Natural killer cell (primary cell): ENCODE measurements at regions not wholly inside any gene's neighbourhood (a gene's known extent, or its start where the extent isn't known, plus 50 kb on each side); places are given as distances from the start of the nearest gene placed in this dataset.

ENCODE experiments used
- ATAC-seq, 3 donors: fragments of 150-1000 bp in 2 of 3; fragments of 200-7000 bp in 1 of 3; cut with Tn5 transposase; 1 replicate in 1 of 3; 2 replicates in 2 of 3; pipeline ENCODE4 v1.10.0; 2021; ENCODE audit warnings: mild to moderate bottlenecking in 2 of 3, moderate library complexity in 2 of 3
- DNase-seq, 2 donors: peaks; one replicate each; pipeline versions ENCODE4 v3.0.0 to v3.0.0-alpha.2; 2013 to 2021; ENCODE audit warnings: mixed read lengths in 1 of 2
- H3K27ac ChIP-seq: one replicate; pipeline ENCODE4 v1.5.1; 2013; ENCODE audit warnings: mild to moderate bottlenecking, low read length
- H3K27me3 ChIP-seq: one replicate; pipeline ENCODE4 v1.6.1; 2013; ENCODE audit warnings: low read length; ENCODE audit not compliant: control insufficient read depth, insufficient read depth
- H3K36me3 ChIP-seq: one replicate; pipeline ENCODE4 v1.6.1; 2013; ENCODE audit warnings: low read length; ENCODE audit not compliant: control insufficient read depth, insufficient read depth
- H3K4me1 ChIP-seq: one replicate; pipeline ENCODE4 v1.6.1; 2013; ENCODE audit warnings: low read length; ENCODE audit not compliant: control insufficient read depth, insufficient read depth
- H3K4me3 ChIP-seq: one replicate; pipeline ENCODE4 v1.5.1; 2013; ENCODE audit warnings: low read length
- H3K9me3 ChIP-seq: one replicate; pipeline ENCODE4 v1.6.1; 2013; ENCODE audit warnings: low read length; ENCODE audit not compliant: control insufficient read depth, insufficient read depth
- H3K27ac Mint-ChIP-seq, 2 donors: one replicate each; pipeline ENCODE4 v1.8.0; 2022; ENCODE audit warnings: mild to moderate bottlenecking in 2 of 2, mixed read lengths in 2 of 2, moderate library complexity in 1 of 2
- H3K27me3 Mint-ChIP-seq, 2 donors: one replicate each; pipeline ENCODE4 v1.8.0; 2022; ENCODE audit warnings: low read depth in 2 of 2, mixed read lengths in 2 of 2
- H3K36me3 Mint-ChIP-seq: one replicate; pipeline ENCODE4 v1.8.0; 2022; ENCODE audit warnings: mixed read lengths
- H3K4me1 Mint-ChIP-seq, 2 donors: one replicate each; pipeline ENCODE4 v1.8.0; 2022; ENCODE audit warnings: mixed read lengths in 2 of 2
- H3K4me3 Mint-ChIP-seq: one replicate; pipeline ENCODE4 v1.8.0; 2022; ENCODE audit warnings: mild to moderate bottlenecking, moderate library complexity, mixed read lengths
- H3K9me3 Mint-ChIP-seq, 2 donors: one replicate each; pipeline ENCODE4 v1.8.0; 2022; ENCODE audit warnings: mixed read lengths in 2 of 2
- WGBS: methylation state at CpG from one replicate; pipeline ENCODE4 v1.1.7; 2013; ENCODE audit warnings: missing lambda C conversion rate; ENCODE audit not compliant: insufficient coverage; 5-methylcytosine and 5-hydroxymethylcytosine counted together
- intact Hi-C: fragments of 100-400 bp; cut with micrococcal nuclease; formaldehyde crosslinking; loops from one replicate; pipeline ENCODE4 v1.14.2; 2022
- TF ChIP-seq, protein P1 (sequence below): fragments of 200-600 bp; IDR thresholded peaks from one replicate; pipeline ENCODE4 v1.8.0; 2022; ENCODE audit warnings: antibody characterized with exemption

DNA sequence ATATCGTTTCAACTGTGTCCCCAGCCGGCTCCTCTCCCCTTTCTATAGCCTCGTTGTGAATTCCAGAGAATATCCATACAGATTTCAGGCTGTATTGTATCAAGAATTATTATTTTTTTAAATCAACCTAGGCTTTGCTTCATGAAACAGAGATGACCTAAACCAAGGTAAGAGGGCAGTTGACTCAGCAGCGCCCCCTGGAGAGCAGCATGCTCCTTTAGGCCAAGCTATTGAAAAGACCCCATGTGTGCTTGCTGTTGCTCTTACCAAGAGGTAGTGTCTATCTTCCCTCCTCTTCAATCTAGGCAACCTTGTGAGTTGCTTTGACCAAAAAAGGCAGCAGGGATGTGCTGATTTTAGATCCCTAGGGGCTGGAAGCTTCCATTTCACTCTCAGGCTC, 426.7 kb upstream of the SMIM21 start:
- 68% methylated on average over 3 of the region's 4 CpGs for WGBS
- intact Hi-C loops = no loop called here
- Mint-ChIP-seq H3K36me3 (no peaks in the 10 kb centered on the region), H3K4me1 (no peaks in the 10 kb centered on the region), H3K27ac (no peak overlapping the region), H3K4me3 (no peak overlapping the region), H3K27me3 (no peaks in the 10 kb centered on the region), H3K9me3 (no peaks in the 10 kb centered on the region)
- TF ChIP-seq, protein P1, sequence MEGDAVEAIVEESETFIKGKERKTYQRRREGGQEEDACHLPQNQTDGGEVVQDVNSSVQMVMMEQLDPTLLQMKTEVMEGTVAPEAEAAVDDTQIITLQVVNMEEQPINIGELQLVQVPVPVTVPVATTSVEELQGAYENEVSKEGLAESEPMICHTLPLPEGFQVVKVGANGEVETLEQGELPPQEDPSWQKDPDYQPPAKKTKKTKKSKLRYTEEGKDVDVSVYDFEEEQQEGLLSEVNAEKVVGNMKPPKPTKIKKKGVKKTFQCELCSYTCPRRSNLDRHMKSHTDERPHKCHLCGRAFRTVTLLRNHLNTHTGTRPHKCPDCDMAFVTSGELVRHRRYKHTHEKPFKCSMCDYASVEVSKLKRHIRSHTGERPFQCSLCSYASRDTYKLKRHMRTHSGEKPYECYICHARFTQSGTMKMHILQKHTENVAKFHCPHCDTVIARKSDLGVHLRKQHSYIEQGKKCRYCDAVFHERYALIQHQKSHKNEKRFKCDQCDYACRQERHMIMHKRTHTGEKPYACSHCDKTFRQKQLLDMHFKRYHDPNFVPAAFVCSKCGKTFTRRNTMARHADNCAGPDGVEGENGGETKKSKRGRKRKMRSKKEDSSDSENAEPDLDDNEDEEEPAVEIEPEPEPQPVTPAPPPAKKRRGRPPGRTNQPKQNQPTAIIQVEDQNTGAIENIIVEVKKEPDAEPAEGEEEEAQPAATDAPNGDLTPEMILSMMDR = no peak
- H3K27me3 ChIP-seq = no peaks in the 10 kb centered on the region
- DNase-seq (peak in 1 of 2 donors; percentile 5), ATAC-seq (no peak)
- H3K4me1 ChIP-seq = no peaks in the 10 kb centered on the region
- no peak overlapping the region for H3K27ac ChIP-seq
- no peak overlapping the region for H3K4me3 ChIP-seq
- no peaks in the 10 kb centered on the region for H3K36me3 ChIP-seq
- H3K9me3 ChIP-seq = no peaks in the 10 kb centered on the region

DNA sequence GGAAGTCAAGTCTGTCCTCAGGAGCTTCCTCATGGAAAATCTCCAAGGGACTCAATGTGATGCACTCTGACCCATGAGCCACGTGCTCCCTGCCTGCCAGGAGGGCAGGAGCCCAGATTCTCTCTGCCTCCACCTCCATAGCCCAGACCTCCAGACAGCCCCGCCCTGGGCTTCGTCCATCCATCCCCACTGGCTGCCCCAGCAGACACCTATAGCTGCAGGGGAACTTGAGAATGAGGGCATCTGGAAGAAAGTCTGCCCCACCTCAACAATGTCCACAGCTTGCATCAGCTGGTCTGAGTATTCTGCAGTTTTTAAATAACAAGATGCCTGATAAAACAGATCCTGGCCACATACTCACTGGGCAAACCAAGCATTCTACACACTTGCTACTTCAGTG, 418.8 kb upstream of the SMIM21 start:
- H3K36me3 Mint-ChIP-seq = no peaks in the 10 kb centered on the region
- H3K9me3 Mint-ChIP-seq = no peaks in the 10 kb centered on the region
- TF ChIP-seq, protein P1 = no peak
- Histone ChIP-seq H3K27ac (no peak overlapping the region), H3K4me1 (no peaks in the 10 kb centered on the region), H3K4me3 (no peak overlapping the region), H3K27me3 (no peaks in the 10 kb centered on the region), H3K9me3 (peaks cover 3% of the 10 kb centered on the region), H3K36me3 (no peaks in the 10 kb centered on the region)
- DNase-seq (no peak), ATAC-seq (no peak)
- H3K4me3 Mint-ChIP-seq = no peak overlapping the region
- H3K4me1 Mint-ChIP-seq = no peaks in the 10 kb centered on the region
- 89% methylated on average over 3 of the region's 3 CpGs for WGBS
- intact Hi-C loops = no loop called here
- no peak overlapping the region for H3K27ac Mint-ChIP-seq
- H3K27me3 Mint-ChIP-seq = no peaks in the 10 kb centered on the region

DNA sequence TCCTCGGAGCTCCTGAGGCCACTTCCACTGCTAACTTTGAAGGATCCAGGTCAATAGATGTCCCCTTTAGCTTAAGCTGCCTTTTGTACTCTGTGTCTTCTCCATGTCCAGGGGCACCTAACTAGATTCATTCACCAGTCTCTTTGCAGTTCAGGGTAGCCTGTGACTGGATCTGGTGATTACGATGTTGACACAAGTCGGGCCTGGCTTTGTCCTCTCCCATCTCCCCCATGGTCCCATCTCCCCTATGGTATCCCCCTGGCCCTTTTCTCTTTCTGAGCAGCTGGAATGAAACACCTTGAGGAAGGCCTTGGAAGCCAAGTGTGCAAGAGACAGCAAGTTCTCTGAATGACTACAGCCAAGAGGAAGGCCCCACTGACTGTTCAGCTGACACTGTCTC, 417.9 kb upstream of the SMIM21 start:
- DNase-seq = no peak
- no peak overlapping the region for H3K4me3 ChIP-seq
- H3K9me3 ChIP-seq = peaks cover 3% of the 10 kb centered on the region
- no peak overlapping the region for H3K27ac ChIP-seq
- intact Hi-C loops = no loop called here
- Mint-ChIP-seq H3K4me1 (no peaks in the 10 kb centered on the region), H3K4me3 (no peak overlapping the region), H3K9me3 (no peaks in the 10 kb centered on the region), H3K27ac (no peak overlapping the region), H3K36me3 (no peaks in the 10 kb centered on the region), H3K27me3 (no peaks in the 10 kb centered on the region)
- WGBS = 83% methylated on average over 3 of the region's 3 CpGs
- no peaks in the 10 kb centered on the region for H3K36me3 ChIP-seq
- H3K27me3 ChIP-seq = no peaks in the 10 kb centered on the region
- no peaks in the 10 kb centered on the region for H3K4me1 ChIP-seq
- ATAC-seq = no peak
- TF ChIP-seq, protein P1 = no peak

DNA sequence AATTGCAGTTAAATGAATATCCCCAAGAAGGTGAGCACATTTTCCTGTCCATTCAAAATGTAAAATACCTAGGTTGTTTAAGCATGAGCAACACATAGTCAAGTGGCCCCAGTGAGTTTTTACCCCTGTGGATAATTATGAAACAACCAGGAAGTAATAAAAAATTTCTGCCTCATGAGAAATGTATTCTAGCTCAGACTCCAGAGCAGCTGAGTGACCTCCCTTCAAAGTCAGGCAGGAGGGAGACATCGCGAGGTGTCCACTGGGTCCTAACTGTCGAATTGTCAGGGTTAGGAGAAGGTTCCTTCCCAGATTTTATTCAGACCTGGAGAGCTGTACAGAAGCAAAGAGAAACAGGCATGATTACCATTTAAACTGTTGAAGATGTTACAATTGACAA, 416.6 kb upstream of the SMIM21 start:
- DNase-seq (no peak), ATAC-seq (no peak)
- Histone ChIP-seq H3K4me3 (no peak overlapping the region), H3K27ac (no peak overlapping the region), H3K36me3 (no peaks in the 10 kb centered on the region), H3K27me3 (no peaks in the 10 kb centered on the region), H3K4me1 (no peaks in the 10 kb centered on the region), H3K9me3 (peaks cover 3% of the 10 kb centered on the region)
- Mint-ChIP-seq H3K9me3 (no peaks in the 10 kb centered on the region), H3K4me1 (no peaks in the 10 kb centered on the region), H3K36me3 (no peaks in the 10 kb centered on the region), H3K4me3 (no peak overlapping the region), H3K27me3 (no peaks in the 10 kb centered on the region), H3K27ac (no peak overlapping the region)
- WGBS = 86% methylated on average over 3 of the region's 3 CpGs
- TF ChIP-seq, protein P1 = no peak
- intact Hi-C loops = no loop called here
